ENCODE measurements at regions not wholly inside any gene's neighbourhood (a gene's known extent, or its start where the extent isn't known, plus 50 kb on each side); places are given as distances from the start of the nearest gene placed in this dataset.

DNA sequence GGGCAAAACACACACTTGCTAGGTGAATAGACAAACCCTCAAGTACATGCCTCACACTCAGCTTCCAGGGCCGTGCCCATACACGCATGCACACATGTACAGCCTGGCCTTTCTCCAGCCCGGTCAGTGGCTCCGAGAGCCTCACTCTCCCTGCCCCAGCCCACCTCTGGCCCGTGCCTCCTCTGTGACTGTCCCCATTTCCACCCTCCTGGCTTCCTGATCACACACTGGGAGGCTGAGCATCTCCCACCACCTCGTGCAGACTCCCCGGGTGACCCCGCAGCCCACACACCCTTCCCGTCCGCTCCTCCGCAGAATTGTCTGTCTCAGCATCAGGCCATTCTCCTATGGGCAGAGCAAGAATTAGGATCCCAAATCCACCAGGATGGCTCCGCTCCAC lies 634.1 kb downstream of the TBC1D22A start:
- TF ChIP-seq, protein P1, sequence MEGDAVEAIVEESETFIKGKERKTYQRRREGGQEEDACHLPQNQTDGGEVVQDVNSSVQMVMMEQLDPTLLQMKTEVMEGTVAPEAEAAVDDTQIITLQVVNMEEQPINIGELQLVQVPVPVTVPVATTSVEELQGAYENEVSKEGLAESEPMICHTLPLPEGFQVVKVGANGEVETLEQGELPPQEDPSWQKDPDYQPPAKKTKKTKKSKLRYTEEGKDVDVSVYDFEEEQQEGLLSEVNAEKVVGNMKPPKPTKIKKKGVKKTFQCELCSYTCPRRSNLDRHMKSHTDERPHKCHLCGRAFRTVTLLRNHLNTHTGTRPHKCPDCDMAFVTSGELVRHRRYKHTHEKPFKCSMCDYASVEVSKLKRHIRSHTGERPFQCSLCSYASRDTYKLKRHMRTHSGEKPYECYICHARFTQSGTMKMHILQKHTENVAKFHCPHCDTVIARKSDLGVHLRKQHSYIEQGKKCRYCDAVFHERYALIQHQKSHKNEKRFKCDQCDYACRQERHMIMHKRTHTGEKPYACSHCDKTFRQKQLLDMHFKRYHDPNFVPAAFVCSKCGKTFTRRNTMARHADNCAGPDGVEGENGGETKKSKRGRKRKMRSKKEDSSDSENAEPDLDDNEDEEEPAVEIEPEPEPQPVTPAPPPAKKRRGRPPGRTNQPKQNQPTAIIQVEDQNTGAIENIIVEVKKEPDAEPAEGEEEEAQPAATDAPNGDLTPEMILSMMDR (IDR thresholded peaks at IDR 0.05; ENCODE audit: extremely low read depth, missing control alignments), result no peak

DNA sequence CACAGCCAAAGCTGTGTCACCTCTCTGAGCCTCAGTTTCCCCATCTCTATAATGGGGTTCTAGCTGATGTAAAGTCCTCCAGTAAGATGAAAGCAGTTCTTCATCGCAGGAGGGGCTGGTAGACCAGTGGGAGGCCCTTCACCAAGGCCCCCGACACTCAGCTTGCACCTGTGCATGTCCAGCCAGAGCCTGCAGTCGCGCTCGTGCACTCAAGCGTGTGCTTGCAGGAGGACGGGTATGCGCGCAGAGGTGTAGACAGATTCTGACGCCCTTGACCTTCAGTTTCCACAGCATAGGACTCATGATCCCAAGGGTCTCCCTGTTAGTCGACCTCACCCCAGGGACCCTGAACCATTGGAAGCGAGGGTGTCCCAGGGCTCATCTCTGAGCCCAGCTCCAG lies 633.7 kb downstream of the TBC1D22A start:
- DNase-seq (ENCODE audit: low spot score), result no peak
- TF ChIP-seq, protein P1 (IDR thresholded peaks at IDR 0.05; ENCODE audit: extremely low read depth, missing control alignments), result no peak

More for the DNA sequence above, 634.1 kb downstream of the TBC1D22A start:
- DNase-seq (ENCODE audit: low spot score), result no peak

DNA sequence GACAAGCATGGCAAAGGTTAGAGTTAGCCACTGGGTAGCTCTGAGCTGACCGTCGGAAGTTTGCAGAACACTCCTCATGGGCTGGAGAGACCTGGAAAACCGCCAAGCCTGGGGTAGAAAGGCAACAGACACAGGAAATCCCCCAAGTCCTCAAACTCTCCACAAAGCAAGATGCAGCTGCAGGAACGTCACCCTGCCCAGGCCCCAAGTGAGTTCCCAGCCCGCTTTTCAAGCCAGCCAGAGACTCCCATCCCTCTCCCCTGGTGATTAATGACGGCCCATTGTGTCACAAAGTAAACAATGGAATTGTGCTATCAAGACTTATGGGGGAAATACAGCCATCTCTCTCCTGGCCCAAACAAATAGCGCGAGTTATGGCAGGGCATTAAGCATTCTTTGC lies 633.0 kb downstream of the TBC1D22A start:
- DNase-seq (ENCODE audit: low spot score), result no peak
- TF ChIP-seq, protein P1 (IDR thresholded peaks at IDR 0.05; ENCODE audit: extremely low read depth, missing control alignments), result no peak

DNA sequence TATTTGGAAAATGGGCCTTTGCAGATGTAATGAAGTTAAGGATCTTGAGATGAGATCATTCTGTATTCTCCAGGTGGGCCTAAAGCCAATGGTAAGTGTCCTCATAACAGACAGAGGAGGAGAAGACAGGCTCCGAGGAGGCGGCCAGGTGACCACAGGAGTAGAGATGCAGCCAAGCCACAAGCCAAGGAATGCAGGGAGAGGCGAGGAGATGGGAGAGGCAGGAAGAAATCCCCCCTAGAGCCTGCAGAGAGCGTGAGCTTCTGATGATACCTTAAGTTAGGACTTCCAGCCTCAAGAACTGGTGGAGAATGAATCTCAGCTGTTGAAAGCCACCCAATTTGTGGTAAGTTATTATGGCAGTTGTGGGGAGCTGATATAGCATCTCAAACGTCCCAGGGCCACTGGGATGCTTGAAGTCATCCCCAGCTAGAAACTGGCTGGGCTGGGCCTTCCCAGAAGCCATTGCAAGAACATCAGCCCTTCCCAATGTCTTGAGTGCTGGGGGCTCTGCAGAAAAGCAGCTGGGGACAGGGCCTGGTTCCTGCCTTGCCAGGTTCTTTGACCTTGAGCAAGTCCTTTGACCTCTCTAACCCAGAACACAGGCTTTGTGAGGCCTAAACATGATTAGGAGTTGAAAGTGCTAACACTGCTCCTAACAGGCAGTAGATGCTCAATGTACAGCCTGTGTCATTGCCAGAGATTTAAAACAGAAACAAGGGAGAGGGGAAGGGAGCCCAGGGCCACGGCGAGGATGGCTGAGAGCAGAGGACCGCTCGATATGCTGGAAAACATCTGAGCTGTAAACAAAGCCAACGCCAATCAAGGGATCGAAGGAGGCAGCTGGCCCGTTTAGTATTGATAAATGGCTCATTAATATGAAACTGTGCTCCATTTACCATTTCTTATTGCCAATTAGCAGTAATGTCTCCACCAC lies 632.3 kb downstream of the TBC1D22A start:
- no peak for DNase-seq (ENCODE audit: low spot score)
- TF ChIP-seq, protein P1 (IDR thresholded peaks at IDR 0.05; ENCODE audit: extremely low read depth, missing control alignments), result no peak

DNA sequence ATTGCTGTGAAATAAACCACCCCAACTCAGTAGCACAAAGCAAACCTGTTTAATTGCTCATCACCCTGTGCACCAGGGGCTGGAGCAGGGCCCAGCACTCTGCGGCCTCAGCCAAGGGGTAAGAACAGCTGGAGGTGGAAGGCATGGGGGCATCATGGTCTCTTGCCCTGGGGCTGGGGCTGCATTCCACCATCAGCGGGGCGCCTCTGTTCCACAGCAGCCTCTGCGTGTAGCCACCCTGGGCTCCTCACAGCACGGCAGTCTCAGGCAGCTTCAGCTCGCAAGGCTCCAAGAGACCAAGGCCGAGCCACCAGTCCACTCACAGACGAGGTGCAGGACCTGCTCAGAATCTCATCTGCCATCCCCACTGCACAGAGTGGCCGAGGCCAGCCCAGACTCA lies 630.7 kb downstream of the TBC1D22A start:
- TF ChIP-seq, protein P1 (IDR thresholded peaks at IDR 0.05; ENCODE audit: extremely low read depth, missing control alignments), result no peak

DNA sequence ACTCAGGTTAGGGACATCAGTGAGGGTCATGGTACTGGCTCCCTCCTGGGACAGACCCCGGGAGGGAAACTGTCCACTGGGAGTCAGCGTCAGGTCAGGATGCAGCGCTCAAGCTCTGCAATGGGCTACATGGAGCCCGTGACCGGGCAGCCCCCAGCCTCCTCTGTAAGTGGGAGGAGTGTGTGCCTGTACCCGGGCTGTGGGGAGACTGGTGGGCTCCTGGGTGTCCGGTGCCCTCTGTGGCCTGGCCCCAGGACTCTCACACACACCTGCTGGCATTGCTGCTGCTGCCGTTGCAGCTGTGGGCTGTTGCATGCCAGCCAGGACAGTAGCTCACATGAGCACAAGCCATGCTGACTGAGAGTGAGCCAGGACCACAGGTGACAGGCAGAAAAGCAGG lies 630.3 kb downstream of the TBC1D22A start:
- TF ChIP-seq, protein P1 (IDR thresholded peaks at IDR 0.05; ENCODE audit: extremely low read depth, missing control alignments), result no peak
- no peak for DNase-seq (ENCODE audit: low spot score)

More for the DNA sequence above, 630.7 kb downstream of the TBC1D22A start:
- DNase-seq (ENCODE audit: low spot score), result no peak

DNA sequence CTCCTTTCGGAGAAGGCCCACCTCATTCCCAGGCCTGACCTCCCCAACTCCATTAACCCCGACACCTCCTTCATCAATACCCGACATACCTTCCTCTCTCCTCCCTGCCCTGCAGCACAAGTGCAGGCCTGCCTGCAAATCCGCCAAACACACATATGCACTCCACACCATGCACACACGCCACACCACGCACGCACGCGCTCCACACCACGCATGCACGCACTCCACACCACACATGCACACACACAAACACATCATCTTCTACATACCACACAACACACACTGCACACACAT lies 629.6 kb downstream of the TBC1D22A start:
- DNase-seq (ENCODE audit: low spot score), result no peak
- TF ChIP-seq, protein P1 (IDR thresholded peaks at IDR 0.05; ENCODE audit: extremely low read depth, missing control alignments), result no peak

Measured in GM20000 (cell line).